ENCODE measurements at regions not wholly inside any gene's neighbourhood (a gene's known extent, or its start where the extent isn't known, plus 50 kb on each side); places are given as distances from the start of the nearest gene placed in this dataset.

DNA sequence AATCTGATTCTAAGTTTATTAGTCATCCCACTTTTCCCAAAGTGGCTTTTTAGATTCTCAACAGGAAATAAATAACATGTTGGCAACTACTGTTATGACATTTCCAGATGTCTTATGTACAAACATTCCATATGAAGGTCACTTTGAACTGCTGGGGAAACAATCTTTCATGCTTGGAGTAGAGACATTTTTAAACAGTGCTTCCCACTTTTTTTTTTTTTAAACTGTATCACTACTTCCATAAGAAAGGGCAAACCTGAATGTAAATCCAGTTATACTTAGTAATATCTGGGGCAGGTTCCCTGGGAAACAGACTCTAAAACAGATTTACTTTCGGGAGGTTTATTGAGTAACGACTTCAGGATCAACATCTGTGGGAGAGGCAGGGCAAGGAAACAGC lies 473.8 kb downstream of the TAFA4 start:
- no peak for DNase-seq
- intact Hi-C loops (cut with DNase I) = no loop called here
- H3K4me1 ChIP-seq = peaks cover 0 to 3% (median 0%) of the 10 kb centered on the region in 4 donors
- H3K9me3 ChIP-seq = no peaks in the 10 kb centered on the region
- WGBS, 2 donors = 50 to 54% methylated on average over 2 of the region's 2 CpGs
- H3K27ac ChIP-seq = no peak overlapping the region
- no peak for TF ChIP-seq POLR2AphosphoS5 (IDR thresholded peaks at IDR 0.05)
- TF ChIP-seq EP300 (IDR thresholded peaks at IDR 0.05) = no peak
- no peak for TF ChIP-seq POLR2A (IDR thresholded peaks at IDR 0.05)
- TF ChIP-seq, protein P1, sequence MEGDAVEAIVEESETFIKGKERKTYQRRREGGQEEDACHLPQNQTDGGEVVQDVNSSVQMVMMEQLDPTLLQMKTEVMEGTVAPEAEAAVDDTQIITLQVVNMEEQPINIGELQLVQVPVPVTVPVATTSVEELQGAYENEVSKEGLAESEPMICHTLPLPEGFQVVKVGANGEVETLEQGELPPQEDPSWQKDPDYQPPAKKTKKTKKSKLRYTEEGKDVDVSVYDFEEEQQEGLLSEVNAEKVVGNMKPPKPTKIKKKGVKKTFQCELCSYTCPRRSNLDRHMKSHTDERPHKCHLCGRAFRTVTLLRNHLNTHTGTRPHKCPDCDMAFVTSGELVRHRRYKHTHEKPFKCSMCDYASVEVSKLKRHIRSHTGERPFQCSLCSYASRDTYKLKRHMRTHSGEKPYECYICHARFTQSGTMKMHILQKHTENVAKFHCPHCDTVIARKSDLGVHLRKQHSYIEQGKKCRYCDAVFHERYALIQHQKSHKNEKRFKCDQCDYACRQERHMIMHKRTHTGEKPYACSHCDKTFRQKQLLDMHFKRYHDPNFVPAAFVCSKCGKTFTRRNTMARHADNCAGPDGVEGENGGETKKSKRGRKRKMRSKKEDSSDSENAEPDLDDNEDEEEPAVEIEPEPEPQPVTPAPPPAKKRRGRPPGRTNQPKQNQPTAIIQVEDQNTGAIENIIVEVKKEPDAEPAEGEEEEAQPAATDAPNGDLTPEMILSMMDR (IDR thresholded peaks at IDR 0.05) = no peak
- no peaks in the 10 kb centered on the region for H3K36me3 ChIP-seq
- no peaks in the 10 kb centered on the region for H3K27me3 ChIP-seq
- H3K4me3 ChIP-seq = no peak overlapping the region

DNA sequence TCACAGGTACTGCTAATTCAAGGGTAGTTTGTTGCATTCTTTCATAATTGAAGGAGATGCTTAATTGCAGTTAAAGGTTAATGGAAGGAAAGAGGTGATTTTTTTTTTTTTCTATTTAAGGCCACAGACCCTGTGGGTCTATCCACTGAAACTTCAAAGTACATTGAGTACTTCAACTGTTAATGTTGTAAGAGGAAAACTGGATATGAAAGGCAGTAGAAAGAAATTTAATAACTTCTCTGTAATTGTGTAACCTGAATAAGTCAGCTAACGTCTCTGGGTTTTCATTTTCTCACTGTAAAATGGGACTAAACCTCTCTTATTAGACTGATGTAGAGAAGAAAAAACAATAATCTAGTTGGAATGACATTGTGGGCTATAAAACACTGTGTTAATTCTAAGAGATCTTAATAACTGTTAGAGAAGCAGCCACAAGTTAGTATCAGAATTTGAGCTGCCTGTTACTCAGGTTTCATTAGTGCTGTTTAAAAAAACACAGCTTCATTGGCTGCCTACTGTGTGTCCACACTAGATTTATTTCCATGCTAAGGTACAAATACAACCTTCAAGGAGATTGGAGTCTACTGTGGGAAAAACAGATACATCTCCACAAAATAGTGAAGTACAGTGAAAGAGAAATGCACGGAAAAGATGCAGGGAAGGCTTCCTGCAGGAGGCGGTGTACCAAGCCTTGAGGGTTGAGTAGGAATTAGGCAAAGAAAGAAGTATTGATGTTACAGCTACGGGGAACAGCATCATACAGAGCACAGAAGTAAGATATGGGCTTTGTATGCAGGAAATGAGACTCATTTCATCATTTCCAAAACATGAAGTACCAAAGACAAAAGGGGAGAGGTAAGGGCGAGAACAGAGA lies 483.6 kb downstream of the TAFA4 start:
- no peaks in the 10 kb centered on the region for H3K27me3 ChIP-seq
- no peak for DNase-seq
- H3K27ac ChIP-seq = no peak overlapping the region
- TF ChIP-seq, protein P1 (IDR thresholded peaks at IDR 0.05) = no peak
- TF ChIP-seq EP300 (IDR thresholded peaks at IDR 0.05) (no peak), POLR2AphosphoS5 (IDR thresholded peaks at IDR 0.05) (no peak), POLR2A (IDR thresholded peaks at IDR 0.05) (no peak)
- H3K9me3 ChIP-seq = no peaks in the 10 kb centered on the region
- no peaks in the 10 kb centered on the region for H3K36me3 ChIP-seq
- 76 to 81% methylated on average over 5 of the region's 5 CpGs for WGBS, 2 donors
- H3K4me1 ChIP-seq = no peaks in the 10 kb centered on the region
- H3K4me3 ChIP-seq = no peak overlapping the region
- intact Hi-C loops (cut with DNase I) = no loop called here

DNA sequence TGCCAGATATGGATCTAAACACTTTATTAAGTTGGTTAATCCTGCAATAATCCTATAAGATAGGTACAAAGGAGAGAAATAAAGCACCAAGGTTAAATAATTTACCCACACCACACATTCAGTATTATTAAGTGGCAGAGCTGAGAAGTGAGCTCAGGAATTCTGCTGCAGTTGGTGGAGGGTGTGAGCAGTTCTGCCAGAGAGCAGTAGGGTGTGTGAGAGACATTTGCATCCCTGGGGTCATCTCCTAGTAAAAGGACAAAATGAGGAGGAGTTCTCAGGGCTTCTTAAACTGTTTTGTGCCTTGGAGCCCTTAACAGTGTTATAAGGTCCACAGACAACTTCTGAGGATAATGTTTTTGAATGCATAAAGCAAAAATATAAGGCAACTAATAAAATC lies 484.5 kb downstream of the TAFA4 start:
- Histone ChIP-seq H3K27me3 (no peaks in the 10 kb centered on the region), H3K4me3 (no peak overlapping the region), H3K4me1 (no peaks in the 10 kb centered on the region), H3K9me3 (no peaks in the 10 kb centered on the region), H3K27ac (no peak overlapping the region), H3K36me3 (no peaks in the 10 kb centered on the region)
- TF ChIP-seq POLR2AphosphoS5 (IDR thresholded peaks at IDR 0.05) (no peak), EP300 (IDR thresholded peaks at IDR 0.05) (no peak), POLR2A (IDR thresholded peaks at IDR 0.05) (no peak)
- TF ChIP-seq, protein P1 (IDR thresholded peaks at IDR 0.05) = no peak
- no peak for DNase-seq
- intact Hi-C loops (cut with DNase I) = no loop called here

DNA sequence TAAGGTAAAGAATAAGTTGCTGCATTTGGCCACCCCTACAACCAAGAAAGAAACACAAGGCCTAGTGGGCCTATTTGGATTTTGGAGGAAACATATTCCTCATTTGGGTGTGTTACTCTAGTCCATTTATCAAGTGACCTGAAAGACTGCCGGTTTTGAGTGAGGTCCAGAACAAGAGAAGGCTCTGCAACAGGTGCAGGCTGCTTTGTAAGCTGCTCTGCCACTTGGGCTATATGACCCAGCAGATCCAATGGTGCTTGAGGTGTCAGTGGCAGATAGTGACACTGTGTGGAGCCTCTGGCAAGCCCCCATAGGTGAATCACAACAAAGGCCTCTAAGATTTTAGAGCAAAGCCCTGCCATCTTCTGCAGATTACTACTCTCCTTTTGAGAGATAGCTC lies 491.3 kb downstream of the TAFA4 start:
- H3K36me3 ChIP-seq = no peaks in the 10 kb centered on the region
- no peaks in the 10 kb centered on the region for H3K27me3 ChIP-seq
- intact Hi-C loops (cut with DNase I) = no loop called here
- H3K4me3 ChIP-seq = no peak overlapping the region
- 81 to 86% methylated on average over 1 of the region's 1 CpG for whole genome bisulfite sequencing, 2 donors
- H3K27ac ChIP-seq = no peak overlapping the region
- H3K4me1 ChIP-seq = peaks cover 0 to 12% (median 7%) of the 10 kb centered on the region in 4 donors
- no peak for DNase-seq
- TF ChIP-seq POLR2AphosphoS5 (IDR thresholded peaks at IDR 0.05) = no peak
- no peak for TF ChIP-seq POLR2A (IDR thresholded peaks at IDR 0.05)
- TF ChIP-seq, protein P1 (IDR thresholded peaks at IDR 0.05) = no peak
- TF ChIP-seq EP300 (IDR thresholded peaks at IDR 0.05) = no peak
- no peaks in the 10 kb centered on the region for H3K9me3 ChIP-seq

Measured in sigmoid colon (tissue), 6 donors.